ENCODE measurements at regions not wholly inside any gene's neighbourhood (a gene's known extent, or its start where the extent isn't known, plus 50 kb on each side); places are given as distances from the start of the nearest gene placed in this dataset.

DNA sequence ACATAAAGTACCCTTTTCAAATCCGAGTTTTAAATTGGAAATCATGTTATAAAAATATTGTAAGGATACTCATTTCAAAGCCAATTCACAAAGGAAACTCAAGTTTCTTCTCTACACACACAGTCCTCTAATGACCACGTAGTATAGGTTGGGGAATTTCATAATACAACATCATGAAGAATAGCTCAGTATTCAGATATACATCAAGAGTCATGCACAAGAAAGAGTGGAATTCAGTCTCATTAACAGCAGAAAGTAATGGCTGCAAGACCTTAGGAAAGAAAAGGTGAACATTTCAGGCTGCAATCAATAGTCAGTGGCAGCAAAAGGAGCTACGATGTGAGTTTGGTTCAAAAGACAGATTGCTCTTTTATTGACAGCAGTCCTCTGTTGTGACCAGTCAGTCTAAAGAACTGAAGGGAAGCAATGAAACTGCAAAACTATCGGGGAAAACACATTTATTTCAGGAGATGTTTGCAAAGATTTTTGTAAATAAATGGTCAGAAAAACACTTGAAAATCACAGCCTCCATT lies 317.2 kb downstream of the IPMK start:
- Mint-ChIP-seq H3K9me3 (peaks cover 7% of the 10 kb centered on the region), H3K36me3 (no peaks in the 10 kb centered on the region)

DNA sequence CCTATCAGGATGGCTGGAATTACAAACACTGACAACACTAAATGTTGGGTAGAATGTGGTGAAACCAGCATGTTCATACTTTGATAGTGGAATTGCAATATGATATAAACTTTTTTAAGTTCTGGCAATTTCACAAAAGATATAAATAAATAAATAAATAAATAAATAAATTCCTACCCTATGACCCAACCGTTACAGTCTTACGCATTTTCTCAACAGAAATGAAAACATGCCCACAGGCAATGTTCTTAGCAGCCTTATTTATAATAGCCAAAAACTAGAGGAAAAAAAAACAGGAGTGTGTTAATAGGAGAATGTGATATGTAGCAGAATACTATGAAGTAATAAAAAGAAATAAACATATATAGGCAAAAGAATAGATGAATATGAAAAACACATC lies 318.9 kb downstream of the IPMK start:
- H3K4me3 Mint-ChIP-seq, result no peak overlapping the region
- H3K27ac Mint-ChIP-seq, result no peak overlapping the region
- no peaks in the 10 kb centered on the region for H3K4me1 Mint-ChIP-seq (ENCODE audit: low read depth in 2 of 2)
- no peak for ATAC-seq
- H3K27me3 Mint-ChIP-seq, result no peaks in the 10 kb centered on the region
- DNase-seq (ENCODE audit: low spot score), result no peak
- H3K9me3 Mint-ChIP-seq, result peaks cover 3% of the 10 kb centered on the region
- H3K36me3 Mint-ChIP-seq, result no peaks in the 10 kb centered on the region

More for the DNA sequence above, 317.2 kb downstream of the IPMK start:
- Mint-ChIP-seq H3K4me1 (ENCODE audit: low read depth in 2 of 2) (no peaks in the 10 kb centered on the region), H3K4me3 (no peak overlapping the region), H3K27me3 (no peaks in the 10 kb centered on the region), H3K27ac (no peak overlapping the region)
- DNase-seq (ENCODE audit: low spot score) (no peak), ATAC-seq (no peak)

DNA sequence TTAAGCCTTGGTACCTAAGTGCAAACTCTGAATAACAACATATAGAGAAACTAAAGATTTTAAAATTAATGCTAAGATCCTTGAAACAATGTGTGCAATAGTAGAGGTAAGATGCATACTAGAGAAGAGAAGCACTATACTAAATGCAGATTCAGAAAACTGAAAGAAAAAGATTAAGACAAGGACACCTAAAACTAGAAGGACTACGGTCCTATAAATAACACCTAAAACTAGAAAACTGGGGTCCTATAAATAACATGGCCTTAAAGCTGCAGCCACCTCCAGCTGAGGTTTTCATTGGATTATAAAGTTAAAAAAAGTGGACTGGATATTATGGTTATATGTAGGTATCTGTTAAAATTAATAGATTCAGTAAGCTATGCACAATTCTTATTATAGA lies 320.9 kb downstream of the IPMK start:
- H3K36me3 Mint-ChIP-seq, result no peaks in the 10 kb centered on the region
- no peak overlapping the region for H3K27ac Mint-ChIP-seq
- H3K4me1 Mint-ChIP-seq (ENCODE audit: low read depth in 2 of 2), result no peaks in the 10 kb centered on the region
- no peak overlapping the region for H3K4me3 Mint-ChIP-seq
- no peak for DNase-seq (ENCODE audit: low spot score)
- peaks cover 6% of the 10 kb centered on the region for H3K9me3 Mint-ChIP-seq
- no peak for ATAC-seq
- H3K27me3 Mint-ChIP-seq, result no peaks in the 10 kb centered on the region

DNA sequence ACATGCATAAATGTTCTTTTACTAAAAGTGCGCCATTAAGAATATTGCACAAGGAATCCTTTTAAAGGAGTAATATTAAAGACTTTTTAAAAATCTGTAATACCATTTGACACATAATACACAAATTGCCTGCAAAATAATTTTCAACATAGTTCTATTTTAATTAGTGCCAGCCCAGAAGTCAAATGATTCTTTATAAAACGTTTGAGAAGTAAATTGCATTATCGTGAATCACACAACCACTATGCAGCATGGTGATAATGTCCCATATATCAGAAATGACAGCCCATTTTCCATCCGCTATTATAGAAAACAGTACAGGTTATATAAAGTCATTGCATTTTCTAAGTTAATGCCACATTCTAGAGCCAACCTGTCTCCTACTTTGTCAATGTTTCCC lies 324.0 kb downstream of the IPMK start:
- ATAC-seq, result no peak
- H3K4me3 Mint-ChIP-seq, result no peak overlapping the region
- H3K36me3 Mint-ChIP-seq, result no peaks in the 10 kb centered on the region
- no peaks in the 10 kb centered on the region for H3K27me3 Mint-ChIP-seq
- no peak overlapping the region for H3K27ac Mint-ChIP-seq
- DNase-seq (ENCODE audit: low spot score), result no peak
- H3K9me3 Mint-ChIP-seq, result peaks cover 3% of the 10 kb centered on the region
- H3K4me1 Mint-ChIP-seq (ENCODE audit: low read depth in 2 of 2), result no peaks in the 10 kb centered on the region

DNA sequence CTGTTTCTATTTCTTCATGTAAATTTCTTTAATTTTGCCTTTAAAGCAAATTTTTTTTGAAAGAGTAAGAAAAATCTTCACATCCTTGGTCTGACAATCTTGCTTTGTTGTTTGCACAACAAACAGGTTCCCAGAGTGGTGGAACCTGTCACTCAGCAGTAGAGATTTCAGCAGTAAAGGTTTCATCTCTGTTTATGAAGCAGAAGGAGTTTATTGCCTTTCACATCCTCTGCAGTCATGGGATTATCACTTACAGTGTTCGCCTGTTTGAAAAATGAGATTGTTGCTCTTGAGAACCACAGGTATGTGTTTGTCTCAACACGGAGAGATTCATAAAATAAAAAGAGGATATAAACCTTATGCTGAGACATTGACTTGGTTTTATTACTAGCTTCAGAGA lies 342.6 kb downstream of the IPMK start:
- ATAC-seq (no peak), DNase-seq (ENCODE audit: low spot score) (no peak)
- no peaks in the 10 kb centered on the region for H3K27me3 Mint-ChIP-seq
- H3K27ac Mint-ChIP-seq, result no peak overlapping the region
- peaks cover 8% of the 10 kb centered on the region for H3K9me3 Mint-ChIP-seq
- no peaks in the 10 kb centered on the region for H3K4me1 Mint-ChIP-seq (ENCODE audit: low read depth in 2 of 2)
- no peaks in the 10 kb centered on the region for H3K36me3 Mint-ChIP-seq
- no peak overlapping the region for H3K4me3 Mint-ChIP-seq

DNA sequence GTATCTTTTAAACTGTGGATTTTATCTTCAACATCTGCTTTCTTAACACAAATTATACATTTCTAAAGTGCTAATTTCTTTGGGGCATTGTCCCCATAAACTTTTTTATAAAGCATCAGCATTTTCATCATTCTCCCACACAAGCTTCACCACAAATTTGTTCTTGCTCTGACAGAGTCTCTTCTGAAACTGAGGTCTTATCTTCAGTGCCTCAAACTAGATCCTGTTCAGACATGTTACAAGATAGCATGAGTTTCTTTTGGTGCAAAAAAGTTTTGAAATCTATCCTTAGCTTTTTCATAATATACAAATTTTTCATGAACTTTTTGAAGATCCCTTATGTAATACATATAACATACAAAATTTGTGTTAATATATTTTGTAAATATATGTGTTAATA lies 346.6 kb downstream of the IPMK start:
- H3K36me3 Mint-ChIP-seq, result no peaks in the 10 kb centered on the region
- DNase-seq (ENCODE audit: low spot score) (no peak), ATAC-seq (no peak)
- H3K4me1 Mint-ChIP-seq (ENCODE audit: low read depth in 2 of 2), result no peaks in the 10 kb centered on the region
- no peak overlapping the region for H3K27ac Mint-ChIP-seq
- H3K9me3 Mint-ChIP-seq, result peaks cover 2% of the 10 kb centered on the region
- H3K27me3 Mint-ChIP-seq, result no peaks in the 10 kb centered on the region
- no peak overlapping the region for H3K4me3 Mint-ChIP-seq

DNA sequence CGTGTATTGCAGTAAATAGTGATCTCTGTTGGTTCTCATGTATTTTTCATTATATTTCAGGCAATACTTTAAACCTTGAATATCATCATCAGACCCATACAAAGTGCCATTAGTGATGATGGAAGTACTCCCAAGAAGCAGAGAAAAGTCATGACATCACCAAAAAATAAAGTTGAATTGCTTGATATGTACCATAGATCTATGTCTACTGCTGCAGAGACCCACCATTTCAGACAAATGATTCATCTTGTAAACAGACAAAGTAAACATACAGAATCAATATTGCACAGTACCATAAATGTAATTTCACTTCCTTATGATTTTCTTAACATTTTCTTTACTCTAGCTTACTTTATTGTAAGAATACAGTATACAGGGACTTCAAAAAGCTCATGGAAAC lies 347.8 kb downstream of the IPMK start:
- Mint-ChIP-seq H3K4me1 (ENCODE audit: low read depth in 2 of 2) (no peaks in the 10 kb centered on the region), H3K4me3 (no peak overlapping the region), H3K9me3 (peaks cover 2% of the 10 kb centered on the region), H3K27ac (no peak overlapping the region), H3K36me3 (no peaks in the 10 kb centered on the region), H3K27me3 (no peaks in the 10 kb centered on the region)
- no peak for ATAC-seq
- no peak for DNase-seq (ENCODE audit: low spot score)

DNA sequence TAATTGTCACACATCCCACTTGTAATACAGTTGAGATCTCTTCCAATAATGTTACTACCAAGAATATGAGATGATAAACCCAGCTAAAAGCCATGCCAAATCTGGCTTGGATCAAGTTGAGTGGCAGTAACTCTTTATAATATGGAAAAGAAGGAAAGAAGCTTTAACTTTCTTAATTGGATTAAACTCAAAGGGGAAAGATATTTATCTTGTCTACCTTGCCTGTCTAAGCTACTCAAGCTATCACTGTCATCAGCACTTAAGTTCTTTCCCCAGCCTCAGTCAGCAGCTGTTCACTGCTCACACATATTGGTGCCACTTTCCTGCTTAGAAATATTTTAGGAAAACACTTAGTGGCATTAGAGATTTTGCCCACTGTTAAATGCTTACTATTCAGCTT lies 350.7 kb downstream of the IPMK start:
- Mint-ChIP-seq H3K27ac (no peak overlapping the region), H3K36me3 (no peaks in the 10 kb centered on the region), H3K4me1 (ENCODE audit: low read depth in 2 of 2) (no peaks in the 10 kb centered on the region), H3K9me3 (peaks cover 2% of the 10 kb centered on the region), H3K27me3 (no peaks in the 10 kb centered on the region), H3K4me3 (no peak overlapping the region)
- no peak for ATAC-seq
- DNase-seq (ENCODE audit: low spot score), result no peak

DNA sequence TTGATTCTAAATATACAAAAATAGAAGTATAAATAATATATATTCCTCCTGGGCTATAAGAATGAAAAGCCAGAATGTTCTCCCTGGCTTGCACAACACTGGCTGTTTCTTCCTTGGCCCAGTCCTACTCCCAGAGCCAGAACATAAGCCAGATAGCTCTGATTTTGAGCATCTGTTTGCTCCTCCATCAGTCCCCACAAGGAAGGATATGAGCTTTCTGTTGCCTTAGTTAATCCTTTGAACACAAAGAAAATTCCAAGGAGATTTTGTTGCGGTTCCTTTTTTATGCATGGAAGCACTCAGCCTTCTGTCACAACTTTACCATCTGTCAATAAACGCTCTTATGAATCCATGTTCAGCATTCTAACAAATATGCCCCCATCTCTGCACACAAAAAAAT lies 361.8 kb downstream of the IPMK start:
- ATAC-seq (no peak), DNase-seq (ENCODE audit: low spot score) (no peak)
- no peaks in the 10 kb centered on the region for H3K27me3 Mint-ChIP-seq
- no peak overlapping the region for H3K27ac Mint-ChIP-seq
- no peaks in the 10 kb centered on the region for H3K4me1 Mint-ChIP-seq (ENCODE audit: low read depth in 2 of 2)
- H3K36me3 Mint-ChIP-seq, result no peaks in the 10 kb centered on the region
- H3K9me3 Mint-ChIP-seq, result peaks cover under 1% of the 10 kb centered on the region
- no peak overlapping the region for H3K4me3 Mint-ChIP-seq

DNA sequence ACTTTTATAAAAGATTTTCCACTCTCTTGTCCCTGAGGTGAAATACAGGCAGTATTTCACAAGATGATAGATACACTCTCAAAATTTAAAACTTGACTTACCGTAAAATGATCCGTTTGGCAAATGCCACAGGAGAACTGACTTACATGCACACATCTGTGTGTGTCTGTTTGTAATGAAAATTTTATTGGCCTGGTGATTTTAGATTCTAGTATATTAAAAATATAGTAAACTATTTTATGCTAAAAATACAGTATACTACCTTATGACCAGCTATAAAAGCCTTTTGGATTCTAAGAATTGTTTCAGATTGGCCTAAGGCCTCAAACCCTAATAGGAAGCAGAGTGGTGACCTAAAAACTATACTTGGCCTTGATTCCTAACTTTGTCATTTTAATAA lies 362.7 kb downstream of the IPMK start:
- H3K4me3 Mint-ChIP-seq, result no peak overlapping the region
- H3K27me3 Mint-ChIP-seq, result no peaks in the 10 kb centered on the region
- H3K27ac Mint-ChIP-seq, result no peak overlapping the region
- no peaks in the 10 kb centered on the region for H3K4me1 Mint-ChIP-seq (ENCODE audit: low read depth in 2 of 2)
- no peaks in the 10 kb centered on the region for H3K36me3 Mint-ChIP-seq
- ATAC-seq, result no peak
- peaks cover 9% of the 10 kb centered on the region for H3K9me3 Mint-ChIP-seq
- DNase-seq (ENCODE audit: low spot score), result no peak

DNA sequence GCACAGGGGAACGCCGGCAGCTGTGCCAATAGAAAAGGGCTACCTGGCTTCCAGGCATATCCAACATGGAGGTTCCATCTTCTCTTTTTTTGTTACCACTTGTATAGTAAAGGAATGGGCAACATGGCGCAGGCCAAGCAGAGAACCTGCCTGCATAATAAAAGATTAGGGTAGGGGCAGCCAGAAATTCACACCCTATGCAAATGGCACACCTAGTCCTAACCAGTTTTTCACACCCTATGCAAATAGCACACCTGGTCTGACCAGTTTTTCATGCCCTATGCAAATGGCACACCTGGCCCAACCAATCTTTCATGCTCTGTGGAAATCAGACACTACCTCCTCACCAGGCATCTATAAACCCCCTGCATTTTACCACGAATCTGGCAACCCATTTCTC lies 369.5 kb downstream of the IPMK start:
- DNase-seq (ENCODE audit: low spot score), result no peak
- no peaks in the 10 kb centered on the region for H3K36me3 Mint-ChIP-seq
- peaks cover 20% of the 10 kb centered on the region for H3K9me3 Mint-ChIP-seq
- no peak overlapping the region for H3K27ac Mint-ChIP-seq
- H3K4me1 Mint-ChIP-seq (ENCODE audit: low read depth in 2 of 2), result no peaks in the 10 kb centered on the region
- ATAC-seq, result no peak
- no peak overlapping the region for H3K4me3 Mint-ChIP-seq
- no peaks in the 10 kb centered on the region for H3K27me3 Mint-ChIP-seq

DNA sequence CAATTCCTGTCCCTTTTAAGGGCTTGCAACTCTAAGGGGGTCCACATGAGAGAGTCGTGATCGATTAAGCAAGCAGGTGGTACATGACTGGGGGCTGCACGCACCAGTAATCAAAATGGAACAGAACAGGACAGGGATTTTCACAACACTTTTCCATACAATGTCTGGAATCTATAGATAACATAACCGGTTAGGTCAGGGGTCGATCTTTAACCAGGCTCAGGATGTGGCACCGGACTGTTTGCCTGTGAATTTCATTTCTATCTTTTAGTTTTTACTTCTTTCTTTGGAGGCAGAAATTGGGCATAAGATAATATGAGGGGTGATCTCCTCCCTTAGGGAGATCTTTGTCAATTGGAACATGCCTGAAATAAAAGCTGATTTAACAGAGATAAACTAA lies 370.1 kb downstream of the IPMK start:
- Mint-ChIP-seq H3K4me3 (no peak overlapping the region), H3K36me3 (no peaks in the 10 kb centered on the region), H3K9me3 (peaks cover 20% of the 10 kb centered on the region), H3K4me1 (ENCODE audit: low read depth in 2 of 2) (no peaks in the 10 kb centered on the region), H3K27ac (no peak overlapping the region), H3K27me3 (no peaks in the 10 kb centered on the region)
- ATAC-seq (no peak), DNase-seq (ENCODE audit: low spot score) (no peak)

DNA sequence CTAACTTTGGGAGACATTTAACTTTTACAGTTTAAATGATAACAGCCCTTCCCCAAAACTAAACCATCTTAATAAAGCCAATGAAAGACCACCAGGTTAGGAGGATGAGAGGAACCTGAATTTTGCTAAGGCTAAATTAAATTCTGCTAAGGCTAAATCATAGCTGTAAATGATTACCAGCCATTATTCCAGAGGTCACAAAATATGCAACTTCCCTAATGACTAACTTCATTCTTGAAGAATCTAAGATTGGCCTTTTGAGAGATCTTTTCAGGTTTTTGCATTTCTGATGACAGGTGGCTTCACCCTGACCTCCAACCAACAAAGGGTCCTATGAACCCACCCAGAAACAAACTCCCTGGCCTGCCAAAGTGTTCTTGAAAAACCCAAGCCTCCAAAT lies 373.3 kb downstream of the IPMK start:
- ATAC-seq, result no peak

DNA sequence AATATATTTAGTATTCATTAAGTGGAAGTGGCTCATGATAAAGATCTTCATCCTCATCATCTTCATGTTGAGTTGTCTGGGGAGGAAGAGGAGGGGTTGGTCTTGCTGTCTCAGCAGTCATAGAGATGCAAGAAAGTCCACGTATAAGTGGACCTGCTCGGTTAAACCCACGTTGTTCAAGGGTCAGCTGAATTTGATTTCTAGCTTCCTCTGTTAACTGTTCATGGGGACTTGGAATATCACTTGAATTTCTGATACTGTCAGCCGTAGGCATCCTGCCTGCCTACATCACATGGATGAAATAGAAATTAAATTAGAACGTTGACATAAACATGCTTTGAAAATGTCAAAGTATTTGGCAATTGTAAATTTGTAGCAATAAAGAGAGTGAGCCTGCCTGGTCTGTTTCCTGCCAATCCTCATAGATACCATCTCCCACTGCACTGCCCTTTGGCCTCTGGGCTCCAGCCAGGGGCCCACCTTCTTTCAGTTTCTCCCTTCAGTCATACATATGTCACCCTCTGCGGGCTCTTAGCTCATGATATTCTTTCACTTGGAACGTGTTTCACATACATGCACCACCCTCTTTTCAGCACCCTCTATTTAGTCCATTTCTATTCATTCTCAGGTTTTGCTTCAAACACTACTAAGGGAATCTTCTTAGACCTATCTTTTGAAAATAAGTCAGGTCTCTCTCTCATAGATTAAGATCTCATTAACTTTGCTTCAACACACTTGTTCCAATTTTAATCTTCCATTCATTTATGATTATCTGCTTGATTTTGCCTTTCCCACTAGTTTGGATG lies 376.3 kb downstream of the IPMK start:
- H3K4me3 Mint-ChIP-seq, result no peak overlapping the region

More for the DNA sequence above, 373.3 kb downstream of the IPMK start:
- no peaks in the 10 kb centered on the region for H3K36me3 Mint-ChIP-seq
- peaks cover 15% of the 10 kb centered on the region for H3K9me3 Mint-ChIP-seq
- H3K4me1 Mint-ChIP-seq (ENCODE audit: low read depth in 2 of 2), result no peaks in the 10 kb centered on the region
- no peak for DNase-seq (ENCODE audit: low spot score)
- no peak overlapping the region for H3K4me3 Mint-ChIP-seq
- no peaks in the 10 kb centered on the region for H3K27me3 Mint-ChIP-seq
- no peak overlapping the region for H3K27ac Mint-ChIP-seq

DNA sequence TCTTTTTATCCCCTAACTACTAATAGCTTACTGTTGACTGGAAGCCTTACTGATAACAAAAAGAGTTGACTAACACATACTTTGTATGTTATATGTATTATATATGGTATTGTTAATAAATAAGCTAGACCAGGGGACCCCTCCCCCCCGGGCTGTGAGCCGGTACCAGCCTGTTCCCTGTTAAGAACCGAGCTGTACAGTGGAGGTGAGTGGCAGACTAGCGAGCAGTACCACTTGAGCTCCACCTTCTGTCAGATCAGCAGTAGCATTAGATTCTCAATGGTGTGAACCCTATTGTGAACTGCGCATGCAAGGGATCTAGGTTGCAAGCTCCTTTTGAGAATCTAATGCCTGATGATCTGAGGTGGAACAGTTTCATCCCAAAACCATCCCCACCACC lies 377.0 kb downstream of the IPMK start:
- Mint-ChIP-seq H3K27me3 (no peaks in the 10 kb centered on the region), H3K4me3 (no peak overlapping the region)

More for the DNA sequence above, 376.3 kb downstream of the IPMK start:
- Mint-ChIP-seq H3K27me3 (no peaks in the 10 kb centered on the region), H3K9me3 (peaks cover 10% of the 10 kb centered on the region), H3K4me1 (ENCODE audit: low read depth in 2 of 2) (no peaks in the 10 kb centered on the region), H3K27ac (no peak overlapping the region), H3K36me3 (no peaks in the 10 kb centered on the region)
- ATAC-seq (no peak), DNase-seq (ENCODE audit: low spot score) (no peak)

More for the DNA sequence above, 377.0 kb downstream of the IPMK start:
- H3K36me3 Mint-ChIP-seq, result no peaks in the 10 kb centered on the region
- H3K9me3 Mint-ChIP-seq, result peaks cover 10% of the 10 kb centered on the region
- H3K27ac Mint-ChIP-seq, result no peak overlapping the region
- DNase-seq (ENCODE audit: low spot score) (no peak), ATAC-seq (no peak)
- H3K4me1 Mint-ChIP-seq (ENCODE audit: low read depth in 2 of 2), result no peaks in the 10 kb centered on the region
